IPS-NIHi11 (cell line): ENCODE measurements at regions not wholly inside any gene's neighbourhood (a gene's known extent, or its start where the extent isn't known, plus 50 kb on each side); places are given as distances from the start of the nearest gene placed in this dataset.

Experiments used
- DNase-seq: peaks from one replicate; pipeline ENCODE4 v3.0.0; 2012; ENCODE audit warnings: mixed read lengths, low spot score

- DNase-seq = no peak
Measured at GRCh38 chr5:77948476-77948875, 172.3 kb upstream of the TBCA start.

GRCh38 chr5:77947041-77947428, 170.9 kb upstream of the TBCA start:
- DNase-seq = no peak

GRCh38 chr5:77946381-77947040, 170.4 kb upstream of the TBCA start:
- no peak for DNase-seq

GRCh38 chr5:77945874-77946273, 169.7 kb upstream of the TBCA start:
- DNase-seq = no peak

- DNase-seq = no peak
Measured at GRCh38 chr5:77944757-77945340, 168.7 kb upstream of the TBCA start.

- DNase-seq = no peak
Measured at GRCh38 chr5:77943851-77944250, 167.7 kb upstream of the TBCA start.

- DNase-seq = no peak
Measured at GRCh38 chr5:77942578-77943239, 166.6 kb upstream of the TBCA start.

- no peak for DNase-seq
Measured at GRCh38 chr5:77937015-77937908, 161.1 kb upstream of the TBCA start.

- DNase-seq = no peak
Measured at GRCh38 chr5:77936365-77936693, 160.2 kb upstream of the TBCA start.

GRCh38 chr5:77935506-77936364, 159.6 kb upstream of the TBCA start:
- no peak for DNase-seq

- no peak for DNase-seq
Measured at GRCh38 chr5:77928776-77929300, 152.7 kb upstream of the TBCA start.

- no peak for DNase-seq
Measured at GRCh38 chr5:77926337-77926736, 150.2 kb upstream of the TBCA start.

- no peak for DNase-seq
Measured at GRCh38 chr5:77925503-77925902, 149.4 kb upstream of the TBCA start.

GRCh38 chr5:77924081-77924480, 147.9 kb upstream of the TBCA start:
- no peak for DNase-seq

GRCh38 chr5:77923666-77924065, 147.5 kb upstream of the TBCA start:
- no peak for DNase-seq

GRCh38 chr5:77921094-77921768, 145.1 kb upstream of the TBCA start:
- no peak for DNase-seq

GRCh38 chr5:77920359-77921058, 144.4 kb upstream of the TBCA start:
- DNase-seq = no peak

GRCh38 chr5:77915346-77915745, 139.2 kb upstream of the TBCA start:
- DNase-seq = no peak

GRCh38 chr5:77912721-77913120, 136.6 kb upstream of the TBCA start:
- no peak for DNase-seq

- no peak for DNase-seq
Measured at GRCh38 chr5:77910602-77911188, 134.6 kb upstream of the TBCA start.
